Right lung (tissue), 2 donors: ENCODE measurements at regions not wholly inside any gene's neighbourhood (a gene's known extent, or its start where the extent isn't known, plus 50 kb on each side); places are given as distances from the start of the nearest gene placed in this dataset.
"Not testable (repeated sequence)": the region's sequence is repeated elsewhere in the genome, so short reads cannot be mapped to it uniquely, and the experiment has no call there.

Experiments used
- DNase-seq, 2 donors: peaks; one replicate each; pipeline ENCODE4 v3.0.0-alpha.2; 2013

- no peak for DNase-seq
Observed at GRCh38 chr7:13790611-13791010, 198.9 kb downstream of the ETV1 start.

- DNase-seq = no peak
Observed at GRCh38 chr7:13792208-13792607, 197.3 kb downstream of the ETV1 start.

GRCh38 chr7:13793926-13794325 is 195.5 kb downstream of the ETV1 start:
- no peak for DNase-seq

- no peak for DNase-seq
Observed at GRCh38 chr7:13794581-13794980, 194.9 kb downstream of the ETV1 start.

GRCh38 chr7:13797545-13797944 is 191.9 kb downstream of the ETV1 start:
- DNase-seq = no peak

GRCh38 chr7:13800694-13801448 is 188.6 kb downstream of the ETV1 start:
- no peak for DNase-seq

- DNase-seq = no peak
Observed at GRCh38 chr7:13801669-13802068, 187.8 kb downstream of the ETV1 start.

- no peak for DNase-seq
Observed at GRCh38 chr7:13802651-13803050, 186.8 kb downstream of the ETV1 start.

- no peak for DNase-seq
Observed at GRCh38 chr7:13803134-13803533, 186.3 kb downstream of the ETV1 start.

- not testable (repeated sequence) for DNase-seq
Observed at GRCh38 chr7:13806089-13806867, 183.2 kb downstream of the ETV1 start.

- DNase-seq = not testable (repeated sequence)
Observed at GRCh38 chr7:13817230-13817629, 172.2 kb downstream of the ETV1 start.

GRCh38 chr7:13821152-13821787 is 168.2 kb downstream of the ETV1 start:
- DNase-seq = no peak

GRCh38 chr7:13822678-13823077 is 166.8 kb downstream of the ETV1 start:
- no peak for DNase-seq

GRCh38 chr7:13826752-13827151 is 162.7 kb downstream of the ETV1 start:
- no peak for DNase-seq

- no peak for DNase-seq
Observed at GRCh38 chr7:13827716-13828115, 161.8 kb downstream of the ETV1 start.

- no peak for DNase-seq
Observed at GRCh38 chr7:13829231-13829630, 160.2 kb downstream of the ETV1 start.

GRCh38 chr7:13829914-13830900 is 159.3 kb downstream of the ETV1 start:
- DNase-seq = peak; percentile 71 to 72

- DNase-seq = no peak
Observed at GRCh38 chr7:13832346-13832745, 157.1 kb downstream of the ETV1 start.

- DNase-seq = no peak
Observed at GRCh38 chr7:13834328-13834761, 155.1 kb downstream of the ETV1 start.

GRCh38 chr7:13835442-13835841 is 154.0 kb downstream of the ETV1 start:
- DNase-seq = no peak

- DNase-seq = no peak
Observed at GRCh38 chr7:13839063-13839462, 150.4 kb downstream of the ETV1 start.
